Mesenchymal stem cell (in vitro differentiated cells and primary cell): ENCODE measurements at regions not wholly inside any gene's neighbourhood (a gene's known extent, or its start where the extent isn't known, plus 50 kb on each side); places are given as distances from the start of the nearest gene placed in this dataset.

Experiments used
- DNase-seq: peaks from one replicate; pipeline ENCODE4 v3.0.0-alpha.2; 2013
- H2AFZ ChIP-seq: one replicate; pipeline ENCODE4 v1.6.1; 2013; ENCODE audit warnings: low read depth, mild to moderate bottlenecking, control low read depth, inconsistent platforms, low read length, moderate library complexity
- H2AK5ac ChIP-seq: 2 replicates; pipeline ENCODE4 v1.6.1; 2013; ENCODE audit warnings: low read length, moderate library complexity, mild to moderate bottlenecking, inconsistent platforms; ENCODE audit not compliant: severe bottlenecking
- H2BK120ac ChIP-seq: one replicate; pipeline ENCODE4 v1.6.1; 2013; ENCODE audit warnings: low read depth, mild to moderate bottlenecking, inconsistent platforms, low read length, moderate library complexity
- H2BK12ac ChIP-seq, 2 experiments: one replicate each; pipeline ENCODE4 v1.6.1; 2013; ENCODE audit warnings: inconsistent platforms in 2 of 2, low read length in 2 of 2, mild to moderate bottlenecking in 2 of 2, moderate library complexity in 2 of 2, control low read depth in 1 of 2
- H2BK15ac ChIP-seq: one replicate; pipeline ENCODE4 v1.6.1; 2013; ENCODE audit warnings: mild to moderate bottlenecking, low read depth, inconsistent platforms; ENCODE audit not compliant: poor library complexity, severe bottlenecking
- H2BK5ac ChIP-seq: 2 replicates; pipeline ENCODE4 v1.6.1; 2013; ENCODE audit warnings: low read depth, mild to moderate bottlenecking, low read length, control low read depth, inconsistent platforms; ENCODE audit not compliant: poor library complexity, severe bottlenecking
- H3K14ac ChIP-seq, 2 experiments: one replicate each; pipeline ENCODE4 v1.6.1; 2013; ENCODE audit warnings: inconsistent platforms in 2 of 2, low read length in 2 of 2, control low read depth in 1 of 2, mild to moderate bottlenecking in 1 of 2, moderate library complexity in 1 of 2
- H3K18ac ChIP-seq, 2 experiments: one replicate each; pipeline ENCODE4 v1.6.1; 2013; ENCODE audit warnings: inconsistent platforms in 2 of 2, low read length in 2 of 2, control low read depth in 1 of 2, low read depth in 1 of 2, mild to moderate bottlenecking in 1 of 2
- H3K23ac ChIP-seq, 2 experiments: one replicate each; pipeline ENCODE4 v1.6.1; 2013; ENCODE audit warnings: inconsistent platforms in 2 of 2, low read length in 2 of 2, mild to moderate bottlenecking in 2 of 2, moderate library complexity in 2 of 2, control low read depth in 1 of 2
- H3K27ac ChIP-seq: 2 replicates; pipeline ENCODE4 v1.5.1; 2013; ENCODE audit warnings: mild to moderate bottlenecking, moderate library complexity, low read length, control low read depth, inconsistent platforms; ENCODE audit not compliant: poor library complexity, severe bottlenecking
- H3K27me3 ChIP-seq, 2 experiments: 2 replicates each; pipeline versions ENCODE4 v1.6.1 to v1.7.0; 2013; ENCODE audit warnings: low read length in 2 of 2, mild to moderate bottlenecking in 2 of 2, moderate library complexity in 2 of 2, control low read depth in 1 of 2, inconsistent platforms in 1 of 2; ENCODE audit not compliant: control insufficient read depth in 1 of 2, insufficient read depth in 1 of 2
- H3K36me3 ChIP-seq, 2 experiments: 2 replicates each; pipeline versions ENCODE4 v1.6.1 to v1.7.0; 2013; ENCODE audit warnings: low read length in 2 of 2, control low read depth in 1 of 2, inconsistent platforms in 1 of 2, low read depth in 1 of 2, mild to moderate bottlenecking in 1 of 2; ENCODE audit not compliant: insufficient read depth in 2 of 2, control insufficient read depth in 1 of 2
- H3K4ac ChIP-seq, 2 experiments: one replicate each; pipeline ENCODE4 v1.6.1; 2013; ENCODE audit warnings: inconsistent platforms in 2 of 2, low read length in 2 of 2, mild to moderate bottlenecking in 2 of 2, moderate library complexity in 2 of 2, control low read depth in 1 of 2, low read depth in 1 of 2
- H3K4me1 ChIP-seq: 2 replicates; pipeline ENCODE4 v1.6.1; 2013; ENCODE audit warnings: low read depth, low read length, control low read depth; ENCODE audit not compliant: control insufficient read depth, insufficient read depth
- H3K4me2 ChIP-seq: 2 replicates; pipeline ENCODE4 v1.6.1; 2013; ENCODE audit warnings: low read length, mild to moderate bottlenecking, inconsistent platforms; ENCODE audit not compliant: poor library complexity, severe bottlenecking
- H3K4me3 ChIP-seq, 2 experiments: 2 replicates each; pipeline versions ENCODE4 v1.5.1 to v1.7.0; 2013; ENCODE audit warnings: low read length in 2 of 2, mild to moderate bottlenecking in 2 of 2, control low read depth in 1 of 2, low read depth in 1 of 2; ENCODE audit not compliant: insufficient read depth in 1 of 2
- H3K79me1 ChIP-seq: replicated peaks from 2 replicates; pipeline ENCODE4 v1.6.1; 2013; ENCODE audit warnings: mild to moderate bottlenecking, control low read depth, low read length, inconsistent platforms; ENCODE audit not compliant: poor library complexity, severe bottlenecking
- H3K9ac ChIP-seq: 2 replicates; pipeline ENCODE4 v1.7.0; 2013; ENCODE audit warnings: mild to moderate bottlenecking, low read length, moderate library complexity
- H3K9me3 ChIP-seq: 2 replicates; pipeline ENCODE4 v1.7.0; 2013; ENCODE audit warnings: mild to moderate bottlenecking, low read length; ENCODE audit not compliant: control insufficient read depth
- H4K8ac ChIP-seq: one replicate; pipeline ENCODE4 v1.6.1; 2013; ENCODE audit warnings: inconsistent platforms, mild to moderate bottlenecking, low read length, moderate library complexity
- H4K91ac ChIP-seq: one replicate; pipeline ENCODE4 v1.6.1; 2013; ENCODE audit warnings: mild to moderate bottlenecking, low read length, inconsistent platforms
- WGBS: methylation state at CpG from one replicate; pipeline ENCODE4 v1.1.7; 2013; ENCODE audit warnings: mixed read lengths; 5-methylcytosine and 5-hydroxymethylcytosine counted together

DNA sequence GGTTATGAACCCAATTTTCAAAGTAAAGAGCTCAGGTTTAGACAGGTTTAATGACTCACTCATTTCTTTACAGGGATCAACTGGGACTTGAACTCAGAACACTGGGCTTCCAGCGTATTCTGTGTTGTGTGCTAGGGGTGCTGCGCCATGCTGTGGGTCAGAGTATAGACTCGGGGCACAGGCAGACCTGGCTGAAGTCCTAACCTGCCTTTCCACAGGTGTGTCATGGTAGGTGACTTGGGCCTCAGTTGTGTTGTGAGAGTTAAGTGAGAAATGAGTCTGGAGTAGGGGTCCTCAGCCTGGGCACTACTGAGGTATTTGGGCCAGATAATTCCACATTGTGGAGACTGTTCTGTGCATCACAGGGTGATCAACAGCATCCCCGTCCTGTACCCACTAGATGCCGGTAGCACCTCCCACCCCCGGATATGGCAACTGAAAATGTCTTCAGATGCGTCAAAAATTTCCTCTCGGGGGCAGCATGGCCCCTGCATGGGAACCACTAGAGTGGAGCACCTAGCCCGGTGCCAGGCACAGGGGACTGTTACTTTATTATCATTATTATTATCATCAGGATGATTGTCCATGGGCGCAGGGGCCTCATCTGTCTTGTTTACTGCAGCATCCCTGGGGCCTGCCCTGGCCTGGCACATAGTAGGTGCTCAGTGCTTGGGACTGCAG, 575.5 kb downstream of the PTPRU start:
- peaks cover 2% of the 10 kb centered on the region for H3K4me1 ChIP-seq
- H2BK120ac ChIP-seq, result no peak overlapping the region

DNA sequence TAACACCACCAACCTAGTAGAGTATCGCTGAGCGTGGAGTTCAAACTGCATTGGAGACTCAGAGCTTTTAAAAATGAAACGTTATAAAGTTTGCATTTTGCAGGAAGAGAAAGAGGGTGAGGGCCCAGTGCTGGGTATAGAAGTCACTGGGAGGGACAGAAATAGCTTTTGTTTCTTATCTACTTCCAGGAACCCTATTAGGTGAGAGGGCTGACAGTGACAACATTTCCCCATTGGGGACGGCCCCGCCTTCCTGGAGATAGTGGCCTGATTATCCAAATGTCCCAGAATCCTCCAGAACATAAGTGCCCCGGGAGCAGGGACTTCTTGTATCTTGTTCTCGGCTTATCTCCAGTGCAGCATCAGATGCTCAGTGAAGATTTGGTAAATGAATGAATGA, 574.9 kb downstream of the PTPRU start:
- WGBS, result 64% methylated on average over 7 of the region's 7 CpGs

More for the DNA sequence above, 575.5 kb downstream of the PTPRU start:
- Histone ChIP-seq H3K4me3 (no peak overlapping the region), H3K9ac (no peak overlapping the region), H2BK5ac (no peak overlapping the region), H3K14ac (no peak overlapping the region), H2BK15ac (no peak overlapping the region), H2AK5ac (no peak overlapping the region), H2AFZ (no peak overlapping the region), H3K18ac (no peak overlapping the region), H3K36me3 (no peaks in the 10 kb centered on the region), H4K91ac (no peak overlapping the region), H3K4me2 (no peak overlapping the region), H2BK12ac (no peak overlapping the region), H3K4ac (no peak overlapping the region), H4K8ac (no peak overlapping the region), H3K27me3 (peaks cover 8 to 13% of the 10 kb centered on the region in 2 experiments), H3K27ac (no peak overlapping the region), H3K23ac (no peak overlapping the region), H3K79me1 (no peaks in the 10 kb centered on the region), H3K9me3 (no peaks in the 10 kb centered on the region)
- WGBS, result 80% methylated on average over 10 of the region's 10 CpGs
- no peak for DNase-seq

DNA sequence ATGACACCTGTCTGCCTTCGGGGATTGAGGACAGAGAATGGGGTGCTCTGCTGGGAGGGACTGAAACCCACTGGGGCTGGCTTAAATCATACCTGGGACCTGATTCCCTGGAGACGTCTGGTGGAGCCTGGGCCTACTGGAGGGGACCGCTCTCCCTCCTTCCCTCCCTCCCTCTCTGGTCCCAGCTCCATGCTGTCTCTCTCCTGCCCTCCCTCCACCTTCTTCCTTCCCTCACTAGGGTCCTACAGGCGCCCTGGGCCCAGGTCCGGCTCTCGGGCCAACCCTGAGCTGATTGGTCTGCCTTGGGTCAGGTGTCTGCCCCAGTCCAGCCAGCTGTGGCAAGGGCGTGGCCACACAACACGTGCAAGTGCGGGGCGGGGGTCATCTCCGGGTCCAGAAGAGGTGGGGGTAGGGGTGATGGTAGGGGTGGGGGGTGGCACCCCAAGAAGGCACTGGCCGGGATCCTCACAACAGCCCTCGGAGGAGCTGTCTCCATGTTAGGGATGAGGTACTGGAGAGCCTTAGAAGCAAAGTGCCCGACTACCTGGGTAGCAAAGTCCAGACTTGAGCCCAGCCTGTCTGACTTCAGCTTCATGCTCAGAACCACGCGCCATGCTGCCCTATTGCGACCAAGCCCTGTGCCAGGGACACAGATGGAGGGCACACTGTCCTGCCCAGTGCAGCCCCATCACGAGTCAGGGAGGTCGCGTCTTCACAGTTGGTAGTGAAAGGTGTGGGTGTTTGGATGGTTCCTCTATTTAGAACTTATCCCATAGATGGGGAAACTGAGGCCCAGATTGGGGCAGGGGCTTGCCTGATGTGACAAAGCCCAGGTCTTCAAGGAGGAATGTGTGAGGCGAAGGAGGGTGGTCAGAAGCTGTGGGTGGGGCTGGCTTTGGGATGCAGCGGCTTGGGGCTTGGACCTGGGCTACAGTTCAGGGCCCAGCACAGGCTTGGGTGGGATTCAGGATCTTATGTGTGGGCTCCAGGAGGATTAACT, 574.1 kb downstream of the PTPRU start:
- Histone ChIP-seq H2BK15ac (no peak overlapping the region), H2AK5ac (no peak overlapping the region), H3K36me3 (no peaks in the 10 kb centered on the region), H3K27me3 (peaks cover 8 to 15% of the 10 kb centered on the region in 2 experiments), H2AFZ (no peak overlapping the region), H4K91ac (no peak overlapping the region), H3K23ac (no peak overlapping the region), H2BK12ac (no peak overlapping the region), H3K79me1 (no peaks in the 10 kb centered on the region), H3K4me2 (no peak overlapping the region), H3K27ac (no peak overlapping the region), H3K18ac (no peak overlapping the region), H3K4me3 (peak overlapping the region in 1 of 2 experiments; percentile 27), H3K14ac (no peak overlapping the region), H3K4ac (no peak overlapping the region), H4K8ac (no peak overlapping the region), H2BK5ac (no peak overlapping the region), H2BK120ac (no peak overlapping the region), H3K4me1 (peaks cover 2% of the 10 kb centered on the region), H3K9ac (no peak overlapping the region), H3K9me3 (no peaks in the 10 kb centered on the region)
- DNase-seq, result no peak
- 83% methylated on average over 22 of the region's 22 CpGs for WGBS

More for the DNA sequence above, 574.9 kb downstream of the PTPRU start:
- Histone ChIP-seq H3K4me2 (no peak overlapping the region), H3K14ac (no peak overlapping the region), H3K27me3 (peaks cover 8 to 13% of the 10 kb centered on the region in 2 experiments), H3K9ac (no peak overlapping the region), H4K8ac (no peak overlapping the region), H4K91ac (no peak overlapping the region), H2BK5ac (no peak overlapping the region), H3K36me3 (no peaks in the 10 kb centered on the region), H3K27ac (no peak overlapping the region), H2BK12ac (no peak overlapping the region), H2AK5ac (no peak overlapping the region), H3K4me3 (no peak overlapping the region), H2BK120ac (no peak overlapping the region), H3K4me1 (peaks cover 2% of the 10 kb centered on the region), H3K23ac (no peak overlapping the region), H3K9me3 (no peaks in the 10 kb centered on the region), H3K79me1 (no peaks in the 10 kb centered on the region), H2AFZ (no peak overlapping the region), H3K4ac (no peak overlapping the region), H3K18ac (no peak overlapping the region), H2BK15ac (no peak overlapping the region)
- no peak for DNase-seq
